Umbilical cord (tissue), 1 donor: ENCODE measurements at regions not wholly inside any gene's neighbourhood (a gene's known extent, or its start where the extent isn't known, plus 50 kb on each side); places are given as distances from the start of the nearest gene placed in this dataset.
A peak's percentile ranks its signal among the peaks of the same experiment; 100 is the strongest.
"Not testable (repeated sequence)": the region's sequence is repeated elsewhere in the genome, so short reads cannot be mapped to it uniquely, and the experiment has no call there.

Experiments
- DNase-seq: peaks from one replicate; pipeline ENCODE4 v3.0.0-alpha.2; 2015; ENCODE audit warnings: low spot score

GRCh38 chr2:111365986-111366640 is 245.4 kb downstream of the BCL2L11 start:
- peak; percentile 77 for DNase-seq

GRCh38 chr2:111366641-111367029 is 245.9 kb downstream of the BCL2L11 start:
- not testable (repeated sequence) for DNase-seq

DNA sequence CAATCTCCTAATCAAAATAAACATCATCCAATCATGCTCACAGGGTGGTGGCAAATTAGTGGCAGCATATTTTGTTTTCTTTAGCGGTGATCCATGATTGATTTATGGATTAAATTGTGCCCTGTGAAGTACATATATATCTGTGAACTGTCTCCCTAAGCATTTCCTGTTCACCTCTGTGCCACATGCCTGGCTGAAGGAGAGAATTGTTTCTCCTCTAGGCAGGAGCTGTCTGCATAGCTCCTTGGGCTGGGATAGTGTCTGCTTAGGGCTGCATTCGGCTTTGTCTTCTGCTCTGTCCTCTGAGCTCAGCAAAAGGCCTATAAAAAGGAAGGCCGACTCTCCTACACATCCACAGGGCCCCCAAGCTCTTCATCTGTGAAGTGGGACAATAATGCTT is 246.4 kb downstream of the BCL2L11 start:
- DNase-seq, result not testable (repeated sequence)

DNA sequence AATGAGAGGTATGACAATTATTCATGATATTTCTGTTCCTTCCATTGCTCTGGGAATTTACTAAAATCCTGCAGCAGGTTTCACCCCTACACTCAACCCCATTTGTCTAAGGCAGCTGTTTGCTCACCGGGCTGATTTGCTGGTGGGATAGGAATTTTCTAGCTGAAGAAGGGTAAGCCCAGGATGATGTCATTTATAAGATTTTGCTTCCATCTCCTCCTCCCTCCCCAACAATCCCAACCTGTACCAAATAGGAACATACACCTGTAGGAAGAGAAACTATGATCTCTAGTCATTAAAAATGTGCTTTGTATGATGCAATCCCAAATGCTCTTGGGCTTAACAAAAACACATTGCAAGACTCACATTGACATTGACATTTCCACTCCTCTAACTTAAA is 247.2 kb downstream of the BCL2L11 start:
- DNase-seq, result peak; percentile 37

GRCh38 chr2:111368288-111368687 is 247.6 kb downstream of the BCL2L11 start:
- DNase-seq, result not testable (repeated sequence)

DNA sequence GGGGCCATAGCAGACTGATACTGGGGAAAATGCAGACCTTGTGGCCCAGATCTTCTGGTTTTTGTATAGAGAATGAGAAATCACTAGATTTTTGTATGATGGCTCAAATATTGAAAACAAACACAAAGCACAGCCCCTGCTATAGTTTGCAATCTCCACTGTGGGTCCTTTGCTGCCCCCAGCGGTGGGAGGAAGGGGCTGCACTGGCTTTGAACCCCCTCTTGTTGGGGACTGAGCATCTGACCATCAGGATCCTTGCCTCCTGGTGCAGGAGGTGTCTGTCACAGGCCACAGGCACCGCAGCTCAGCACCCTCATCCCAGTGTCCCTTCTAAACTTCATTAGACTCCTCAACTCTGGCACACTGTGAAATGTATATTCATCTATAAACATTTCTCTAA is 252.3 kb downstream of the BCL2L11 start:
- not testable (repeated sequence) for DNase-seq

DNA sequence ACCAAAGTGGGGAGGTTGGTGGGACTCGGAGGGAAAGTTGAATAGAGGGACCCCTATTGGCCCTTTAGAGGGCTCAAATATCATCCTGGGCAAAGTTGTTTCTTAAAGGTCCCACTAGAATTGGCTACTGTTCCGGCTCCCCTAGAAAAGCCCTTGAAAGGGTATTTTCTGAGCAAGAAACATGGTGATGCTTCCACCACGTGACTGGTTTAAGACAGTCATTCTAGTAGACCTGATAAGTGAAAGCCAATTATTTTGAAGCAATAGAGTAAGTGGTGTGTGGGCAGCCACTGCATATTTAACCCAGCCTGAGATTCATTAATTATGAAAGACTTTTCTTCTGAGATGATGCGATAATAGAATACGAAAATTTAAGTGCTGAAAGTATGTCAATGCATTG is 253.3 kb downstream of the BCL2L11 start:
- DNase-seq, result not testable (repeated sequence)

DNA sequence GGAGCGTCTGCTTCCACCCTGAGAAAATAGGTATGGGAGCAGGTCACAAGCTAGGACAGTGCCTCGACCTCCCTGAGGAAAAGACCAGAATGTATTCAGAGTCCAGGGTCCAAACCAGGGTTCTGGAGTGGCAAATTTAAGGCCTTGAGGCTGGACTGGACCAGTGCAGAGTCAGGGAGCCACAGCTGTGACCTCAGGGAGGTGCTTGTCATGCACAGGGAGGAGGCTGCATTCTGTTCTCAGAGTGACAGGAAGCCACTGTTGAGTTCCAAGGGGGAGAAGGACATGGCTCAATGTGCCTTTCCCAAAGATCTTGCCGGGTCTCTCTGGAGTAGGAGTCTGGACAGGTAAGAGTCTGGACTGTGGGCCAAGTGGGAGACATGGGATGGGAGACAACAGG is 254.0 kb downstream of the BCL2L11 start:
- DNase-seq, result not testable (repeated sequence)

- not testable (repeated sequence) for DNase-seq
These were observed 254.7 kb downstream of the BCL2L11 start for GRCh38 chr2:111375320-111375883.

DNA sequence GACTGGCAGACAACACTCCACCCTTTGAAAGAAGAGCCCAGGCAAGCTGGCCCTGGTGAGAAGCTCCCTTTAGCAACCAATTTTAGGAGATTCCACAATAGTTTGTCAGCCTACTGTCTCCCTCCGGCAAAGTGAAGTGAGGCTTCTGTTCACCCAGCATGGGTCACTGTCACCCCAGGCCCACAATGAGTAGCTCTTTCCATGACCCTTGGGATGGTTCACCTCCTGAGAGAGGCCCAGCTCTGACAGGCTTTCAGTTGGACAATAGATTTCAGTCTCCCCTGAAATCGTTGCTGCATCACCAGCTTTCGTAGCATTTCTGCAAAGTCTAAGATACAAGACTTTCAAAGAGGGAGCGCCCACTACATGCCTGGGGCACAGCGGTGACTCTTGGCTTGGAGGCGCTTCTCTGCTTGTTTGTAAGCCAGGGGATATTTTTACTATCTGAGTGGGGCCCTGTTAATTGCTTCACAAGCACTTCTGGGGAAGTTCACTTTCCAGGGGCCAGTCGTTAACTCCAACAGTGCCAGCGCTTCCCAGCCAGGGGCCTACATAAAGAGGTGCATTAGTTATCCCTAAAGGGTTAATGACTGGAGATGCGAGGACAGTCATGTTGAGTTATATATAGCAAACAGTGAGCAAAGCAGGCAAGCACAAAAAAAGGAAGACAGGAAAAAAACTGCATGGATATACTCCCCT is 255.7 kb downstream of the BCL2L11 start:
- not testable (repeated sequence) for DNase-seq

GRCh38 chr2:111376971-111377352 is 256.2 kb downstream of the BCL2L11 start:
- peak; percentile 32 for DNase-seq

DNA sequence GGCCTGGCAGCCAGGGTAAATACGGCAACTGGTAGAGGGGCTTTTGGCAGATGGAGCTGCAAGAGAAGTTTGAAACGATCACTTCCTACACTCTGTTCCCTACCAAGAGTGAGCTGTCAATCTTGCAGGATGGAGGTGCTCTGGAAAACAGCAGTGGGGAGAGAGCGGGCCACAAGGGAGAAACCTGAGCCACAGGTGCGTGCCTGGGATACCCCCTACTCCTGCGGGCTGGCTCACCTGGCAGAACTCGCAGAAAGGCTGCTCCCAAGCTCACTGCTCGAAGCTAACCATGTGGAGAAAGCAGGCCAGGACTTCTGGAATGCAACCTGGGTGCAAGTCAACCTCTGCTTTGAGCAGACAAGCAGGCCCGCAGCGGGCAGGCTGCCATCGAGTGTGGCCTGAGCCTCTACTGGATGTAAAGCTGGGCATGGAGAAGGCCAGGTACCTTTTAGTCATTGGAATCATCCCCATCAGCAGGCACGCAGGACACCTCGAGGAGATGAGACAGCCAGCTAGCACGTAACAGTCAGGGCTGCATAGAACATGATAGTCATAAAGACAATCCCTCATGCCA is 256.8 kb downstream of the BCL2L11 start:
- not testable (repeated sequence) for DNase-seq

- not testable (repeated sequence) for DNase-seq
These were observed 257.6 kb downstream of the BCL2L11 start for GRCh38 chr2:111378348-111378747.

GRCh38 chr2:111380733-111381439 is 260.2 kb downstream of the BCL2L11 start:
- DNase-seq, result not testable (repeated sequence)

GRCh38 chr2:111381530-111382306 is 261.0 kb downstream of the BCL2L11 start:
- not testable (repeated sequence) for DNase-seq

DNA sequence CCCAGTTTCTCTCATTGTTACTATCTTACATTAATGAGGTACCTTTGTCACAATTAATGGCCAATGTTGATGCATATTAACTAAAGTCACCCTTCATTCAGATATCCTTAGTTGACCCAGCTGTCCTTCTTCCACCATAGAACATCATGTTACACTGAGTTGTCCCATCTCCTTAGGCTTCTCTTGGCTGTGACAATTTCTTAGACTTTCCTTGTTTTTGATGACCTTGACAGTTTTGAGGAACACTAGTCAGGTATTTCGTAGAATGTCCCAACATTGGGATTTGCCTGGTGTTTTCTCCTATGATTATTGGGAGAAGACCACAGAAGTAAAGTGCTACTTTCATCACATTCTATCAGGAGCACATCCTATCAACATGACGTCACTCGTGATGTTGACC is 261.8 kb downstream of the BCL2L11 start:
- DNase-seq, result not testable (repeated sequence)

GRCh38 chr2:111383311-111383710 is 262.6 kb downstream of the BCL2L11 start:
- DNase-seq, result not testable (repeated sequence)

DNA sequence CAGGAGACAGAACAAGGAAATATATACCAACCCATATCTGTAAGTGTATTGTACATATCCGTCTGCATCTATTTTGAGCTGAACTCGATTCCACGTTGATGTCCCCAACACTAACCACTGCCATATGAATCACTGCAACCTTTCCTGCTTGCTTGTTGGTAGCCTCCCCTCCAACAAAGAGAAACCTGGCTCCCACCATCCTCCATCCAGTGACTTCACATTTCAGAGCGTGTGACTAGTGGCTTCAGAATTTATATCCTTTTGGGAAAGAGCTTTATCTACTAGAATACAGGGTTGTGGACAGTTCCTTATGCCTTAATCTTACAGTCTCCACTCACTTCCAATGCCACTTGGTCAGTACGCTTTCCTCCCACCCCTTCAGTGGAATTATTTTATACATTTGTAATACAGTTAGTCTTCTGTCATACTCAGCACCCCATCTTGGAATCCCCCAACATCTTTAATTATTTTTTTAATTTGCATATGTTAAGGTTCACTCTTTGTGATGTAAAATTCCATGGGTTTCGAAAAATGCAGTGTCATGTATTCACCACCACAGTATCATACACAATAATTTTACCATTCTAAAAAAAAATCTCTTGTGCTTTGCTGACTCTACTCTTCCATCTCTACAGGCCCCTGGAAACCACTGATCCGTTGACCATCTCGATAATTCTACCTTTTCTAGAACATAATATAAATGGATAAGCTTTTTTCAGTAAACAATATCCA is 264.7 kb downstream of the BCL2L11 start:
- DNase-seq, result not testable (repeated sequence)

DNA sequence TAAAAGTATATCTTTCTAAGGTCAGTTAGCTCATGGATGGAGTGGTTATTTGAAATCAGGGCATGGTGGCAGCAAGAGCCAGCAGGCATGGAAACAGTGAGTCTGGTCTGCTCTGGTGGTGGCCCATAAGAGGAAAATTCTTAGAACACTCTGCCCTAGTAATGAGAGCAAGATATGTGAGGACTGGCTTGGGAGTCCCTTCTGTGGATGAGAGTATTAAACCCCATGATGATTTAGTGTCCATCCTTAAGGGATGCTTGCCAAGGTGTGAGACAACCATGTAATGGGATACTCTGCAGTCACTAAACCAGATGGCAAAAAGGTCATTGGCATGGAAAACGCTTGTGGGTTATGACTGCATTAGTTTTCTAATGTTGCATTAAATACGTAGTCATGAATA is 269.9 kb downstream of the BCL2L11 start:
- not testable (repeated sequence) for DNase-seq
